ENCODE measurements at regions not wholly inside any gene's neighbourhood (a gene's known extent, or its start where the extent isn't known, plus 50 kb on each side); places are given as distances from the start of the nearest gene placed in this dataset.
"Not testable (repeated sequence)": the region's sequence is repeated elsewhere in the genome, so short reads cannot be mapped to it uniquely, and the experiment has no call there.

GRCh38 chr9:95391271-95391670, 73.8 kb upstream of the FANCC start:
- H3K9me3 ChIP-seq (ENCODE audit: control insufficient read depth in 2 of 2, insufficient read depth in 1 of 2, low read length in 1 of 2); H3K27me3 ChIP-seq (ENCODE audit: control insufficient read depth in 2 of 2, insufficient read depth in 1 of 2, low read length in 1 of 2); H3K36me3 ChIP-seq (ENCODE audit: control insufficient read depth in 2 of 2, insufficient read depth in 2 of 2, low read length in 1 of 2); H3K4me1 ChIP-seq (ENCODE audit: control insufficient read depth in 2 of 2, insufficient read depth in 2 of 2, low read length in 2 of 2); H3K4me3 ChIP-seq (ENCODE audit: low read length in 2 of 2); H3K27ac ChIP-seq (ENCODE audit: low read depth in 1 of 2, low read length in 1 of 2); DNase-seq (ENCODE audit: low read depth in 6 of 9, low spot score in 9 of 9): not testable (repeated sequence)
- WGBS: 87% methylated on average over 6 of the region's 6 CpGs

GRCh38 chr9:95389373-95389772, 71.9 kb upstream of the FANCC start:
- WGBS: 94% methylated on average over 2 of the region's 2 CpGs

GRCh38 chr9:95386843-95387242, 69.3 kb upstream of the FANCC start:
- Histone ChIP-seq H3K36me3 (ENCODE audit: control insufficient read depth in 2 of 2, insufficient read depth in 2 of 2, low read length in 1 of 2) (no peaks in the 10 kb centered on the region), H3K4me3 (ENCODE audit: low read length in 2 of 2) (no peak overlapping the region), H3K4me1 (ENCODE audit: control insufficient read depth in 2 of 2, insufficient read depth in 2 of 2, low read length in 2 of 2) (no peaks in the 10 kb centered on the region), H3K9me3 (ENCODE audit: control insufficient read depth in 2 of 2, insufficient read depth in 1 of 2, low read length in 1 of 2) (no peaks in the 10 kb centered on the region), H3K27ac (ENCODE audit: low read depth in 1 of 2, low read length in 1 of 2) (no peak overlapping the region), H3K27me3 (ENCODE audit: control insufficient read depth in 2 of 2, insufficient read depth in 1 of 2, low read length in 1 of 2) (peaks cover 3 to 10% of the 10 kb centered on the region in 2 donors)
- no peak for DNase-seq (ENCODE audit: low read depth in 6 of 9, low spot score in 9 of 9)
- 97% methylated on average over 4 of the region's 4 CpGs for WGBS

More at GRCh38 chr9:95389373-95389772, 71.9 kb upstream of the FANCC start:
- peaks cover 0 to 3% of the 10 kb centered on the region in 2 donors for H3K27me3 ChIP-seq (ENCODE audit: control insufficient read depth in 2 of 2, insufficient read depth in 1 of 2, low read length in 1 of 2)
- no peak for DNase-seq (ENCODE audit: low read depth in 6 of 9, low spot score in 9 of 9)
- no peaks in the 10 kb centered on the region for H3K4me1 ChIP-seq (ENCODE audit: control insufficient read depth in 2 of 2, insufficient read depth in 2 of 2, low read length in 2 of 2)
- no peaks in the 10 kb centered on the region for H3K9me3 ChIP-seq (ENCODE audit: control insufficient read depth in 2 of 2, insufficient read depth in 1 of 2, low read length in 1 of 2)
- no peaks in the 10 kb centered on the region for H3K36me3 ChIP-seq (ENCODE audit: control insufficient read depth in 2 of 2, insufficient read depth in 2 of 2, low read length in 1 of 2)
- H3K4me3 ChIP-seq (ENCODE audit: low read length in 2 of 2): no peak overlapping the region
- no peak overlapping the region for H3K27ac ChIP-seq (ENCODE audit: low read depth in 1 of 2, low read length in 1 of 2)

- H3K27ac ChIP-seq (ENCODE audit: low read depth in 1 of 2, low read length in 1 of 2): no peak overlapping the region
- H3K9me3 ChIP-seq (ENCODE audit: control insufficient read depth in 2 of 2, insufficient read depth in 1 of 2, low read length in 1 of 2): no peaks in the 10 kb centered on the region
- no peaks in the 10 kb centered on the region for H3K36me3 ChIP-seq (ENCODE audit: control insufficient read depth in 2 of 2, insufficient read depth in 2 of 2, low read length in 1 of 2)
- no peak for DNase-seq (ENCODE audit: low read depth in 6 of 9, low spot score in 9 of 9)
- peaks cover 3 to 18% of the 10 kb centered on the region in 2 donors for H3K27me3 ChIP-seq (ENCODE audit: control insufficient read depth in 2 of 2, insufficient read depth in 1 of 2, low read length in 1 of 2)
- 93% methylated on average over 4 of the region's 4 CpGs for WGBS
- no peaks in the 10 kb centered on the region for H3K4me1 ChIP-seq (ENCODE audit: control insufficient read depth in 2 of 2, insufficient read depth in 2 of 2, low read length in 2 of 2)
- H3K4me3 ChIP-seq (ENCODE audit: low read length in 2 of 2): no peak overlapping the region
Observed at GRCh38 chr9:95385521-95385920, 68.0 kb upstream of the FANCC start.

GRCh38 chr9:95383845-95384244, 66.3 kb upstream of the FANCC start:
- H3K9me3 ChIP-seq (ENCODE audit: control insufficient read depth in 2 of 2, insufficient read depth in 1 of 2, low read length in 1 of 2): no peaks in the 10 kb centered on the region
- no peak for DNase-seq (ENCODE audit: low read depth in 6 of 9, low spot score in 9 of 9)
- no peaks in the 10 kb centered on the region for H3K36me3 ChIP-seq (ENCODE audit: control insufficient read depth in 2 of 2, insufficient read depth in 2 of 2, low read length in 1 of 2)
- no peaks in the 10 kb centered on the region for H3K4me1 ChIP-seq (ENCODE audit: control insufficient read depth in 2 of 2, insufficient read depth in 2 of 2, low read length in 2 of 2)
- no peak overlapping the region for H3K4me3 ChIP-seq (ENCODE audit: low read length in 2 of 2)
- WGBS: 82% methylated on average over 1 of the region's 1 CpG
- no peak overlapping the region for H3K27ac ChIP-seq (ENCODE audit: low read depth in 1 of 2, low read length in 1 of 2)
- H3K27me3 ChIP-seq (ENCODE audit: control insufficient read depth in 2 of 2, insufficient read depth in 1 of 2, low read length in 1 of 2): peaks cover 3 to 18% of the 10 kb centered on the region in 2 donors

- DNase-seq (ENCODE audit: low read depth in 6 of 9, low spot score in 9 of 9): no peak
- 68% methylated on average over 7 of the region's 7 CpGs for WGBS
Observed at GRCh38 chr9:95383185-95383676, 65.7 kb upstream of the FANCC start.

GRCh38 chr9:95382433-95382832, 64.9 kb upstream of the FANCC start:
- peaks cover 3 to 18% of the 10 kb centered on the region in 2 donors for H3K27me3 ChIP-seq (ENCODE audit: control insufficient read depth in 2 of 2, insufficient read depth in 1 of 2, low read length in 1 of 2)
- H3K4me1 ChIP-seq (ENCODE audit: control insufficient read depth in 2 of 2, insufficient read depth in 2 of 2, low read length in 2 of 2): no peaks in the 10 kb centered on the region
- DNase-seq (ENCODE audit: low read depth in 6 of 9, low spot score in 9 of 9): no peak
- no peaks in the 10 kb centered on the region for H3K36me3 ChIP-seq (ENCODE audit: control insufficient read depth in 2 of 2, insufficient read depth in 2 of 2, low read length in 1 of 2)
- no peak overlapping the region for H3K27ac ChIP-seq (ENCODE audit: low read depth in 1 of 2, low read length in 1 of 2)
- 89% methylated on average over 10 of the region's 10 CpGs for WGBS
- no peaks in the 10 kb centered on the region for H3K9me3 ChIP-seq (ENCODE audit: control insufficient read depth in 2 of 2, insufficient read depth in 1 of 2, low read length in 1 of 2)
- no peak overlapping the region for H3K4me3 ChIP-seq (ENCODE audit: low read length in 2 of 2)

More at GRCh38 chr9:95383185-95383676, 65.7 kb upstream of the FANCC start:
- H3K9me3 ChIP-seq (ENCODE audit: control insufficient read depth in 2 of 2, insufficient read depth in 1 of 2, low read length in 1 of 2): no peaks in the 10 kb centered on the region
- no peak overlapping the region for H3K27ac ChIP-seq (ENCODE audit: low read depth in 1 of 2, low read length in 1 of 2)
- H3K4me1 ChIP-seq (ENCODE audit: control insufficient read depth in 2 of 2, insufficient read depth in 2 of 2, low read length in 2 of 2): no peaks in the 10 kb centered on the region
- H3K4me3 ChIP-seq (ENCODE audit: low read length in 2 of 2): no peak overlapping the region
- H3K27me3 ChIP-seq (ENCODE audit: control insufficient read depth in 2 of 2, insufficient read depth in 1 of 2, low read length in 1 of 2): peaks cover 3 to 18% of the 10 kb centered on the region in 2 donors
- no peaks in the 10 kb centered on the region for H3K36me3 ChIP-seq (ENCODE audit: control insufficient read depth in 2 of 2, insufficient read depth in 2 of 2, low read length in 1 of 2)

GRCh38 chr9:95381221-95381620, 63.7 kb upstream of the FANCC start:
- peaks cover 3 to 18% of the 10 kb centered on the region in 2 donors for H3K27me3 ChIP-seq (ENCODE audit: control insufficient read depth in 2 of 2, insufficient read depth in 1 of 2, low read length in 1 of 2)
- H3K4me1 ChIP-seq (ENCODE audit: control insufficient read depth in 2 of 2, insufficient read depth in 2 of 2, low read length in 2 of 2): no peaks in the 10 kb centered on the region
- no peak overlapping the region for H3K4me3 ChIP-seq (ENCODE audit: low read length in 2 of 2)
- no peaks in the 10 kb centered on the region for H3K36me3 ChIP-seq (ENCODE audit: control insufficient read depth in 2 of 2, insufficient read depth in 2 of 2, low read length in 1 of 2)
- H3K9me3 ChIP-seq (ENCODE audit: control insufficient read depth in 2 of 2, insufficient read depth in 1 of 2, low read length in 1 of 2): no peaks in the 10 kb centered on the region
- 58% methylated on average over 7 of the region's 7 CpGs for WGBS
- H3K27ac ChIP-seq (ENCODE audit: low read depth in 1 of 2, low read length in 1 of 2): no peak overlapping the region
- DNase-seq (ENCODE audit: low read depth in 6 of 9, low spot score in 9 of 9): no peak

- Histone ChIP-seq H3K27me3 (ENCODE audit: control insufficient read depth in 2 of 2, insufficient read depth in 1 of 2, low read length in 1 of 2) (peaks cover 3 to 15% of the 10 kb centered on the region in 2 donors), H3K4me1 (ENCODE audit: control insufficient read depth in 2 of 2, insufficient read depth in 2 of 2, low read length in 2 of 2) (no peaks in the 10 kb centered on the region), H3K36me3 (ENCODE audit: control insufficient read depth in 2 of 2, insufficient read depth in 2 of 2, low read length in 1 of 2) (no peaks in the 10 kb centered on the region), H3K27ac (ENCODE audit: low read depth in 1 of 2, low read length in 1 of 2) (no peak overlapping the region), H3K9me3 (ENCODE audit: control insufficient read depth in 2 of 2, insufficient read depth in 1 of 2, low read length in 1 of 2) (no peaks in the 10 kb centered on the region), H3K4me3 (ENCODE audit: low read length in 2 of 2) (no peak overlapping the region)
- 42% methylated on average over 5 of the region's 5 CpGs for WGBS
- peak in 5 of 9 donors; percentile 7 to 60 (median 11) for DNase-seq (ENCODE audit: low read depth in 6 of 9, low spot score in 9 of 9)
Observed at GRCh38 chr9:95379630-95380029, 62.1 kb upstream of the FANCC start.

All from thymus (tissue), 11 donors.